ENCODE measurements at regions not wholly inside any gene's neighbourhood (a gene's known extent, or its start where the extent isn't known, plus 50 kb on each side); places are given as distances from the start of the nearest gene placed in this dataset.

DNA sequence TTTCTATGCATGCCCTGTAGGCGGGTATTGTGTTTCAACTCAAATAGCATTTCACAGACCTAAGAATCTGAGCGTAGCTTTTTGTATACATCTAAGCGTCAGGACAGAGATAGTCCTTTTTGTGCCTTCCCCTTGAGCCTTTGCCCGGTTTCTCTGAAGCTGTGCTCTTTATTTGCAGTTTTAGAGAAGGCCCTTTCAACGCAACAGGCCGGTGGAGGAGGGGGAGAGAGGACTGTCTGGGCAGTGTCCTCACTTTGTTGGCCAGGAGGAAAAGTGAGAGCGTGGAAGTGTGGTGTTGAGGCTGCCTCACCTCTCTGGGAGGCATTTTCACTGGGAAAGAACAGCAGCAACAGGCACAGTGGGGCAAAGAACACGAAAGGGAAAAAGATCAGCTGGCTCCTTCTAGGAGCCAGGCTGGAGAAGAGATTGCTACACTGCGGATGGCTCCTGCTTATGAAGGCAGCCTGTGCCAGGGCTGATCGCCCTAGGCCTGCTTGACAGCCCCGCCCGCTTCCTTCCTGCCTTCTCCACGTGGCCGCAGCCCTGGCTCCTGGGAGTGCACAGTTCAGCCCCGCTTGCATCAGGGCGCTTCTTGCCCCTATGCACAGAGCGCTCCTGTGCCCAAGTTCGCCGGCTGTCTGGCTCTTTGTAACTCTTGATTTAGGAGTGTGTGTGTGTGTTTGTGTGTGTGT lies 195.6 kb upstream of the POU3F3 start:
- TF ChIP-seq, protein P1, sequence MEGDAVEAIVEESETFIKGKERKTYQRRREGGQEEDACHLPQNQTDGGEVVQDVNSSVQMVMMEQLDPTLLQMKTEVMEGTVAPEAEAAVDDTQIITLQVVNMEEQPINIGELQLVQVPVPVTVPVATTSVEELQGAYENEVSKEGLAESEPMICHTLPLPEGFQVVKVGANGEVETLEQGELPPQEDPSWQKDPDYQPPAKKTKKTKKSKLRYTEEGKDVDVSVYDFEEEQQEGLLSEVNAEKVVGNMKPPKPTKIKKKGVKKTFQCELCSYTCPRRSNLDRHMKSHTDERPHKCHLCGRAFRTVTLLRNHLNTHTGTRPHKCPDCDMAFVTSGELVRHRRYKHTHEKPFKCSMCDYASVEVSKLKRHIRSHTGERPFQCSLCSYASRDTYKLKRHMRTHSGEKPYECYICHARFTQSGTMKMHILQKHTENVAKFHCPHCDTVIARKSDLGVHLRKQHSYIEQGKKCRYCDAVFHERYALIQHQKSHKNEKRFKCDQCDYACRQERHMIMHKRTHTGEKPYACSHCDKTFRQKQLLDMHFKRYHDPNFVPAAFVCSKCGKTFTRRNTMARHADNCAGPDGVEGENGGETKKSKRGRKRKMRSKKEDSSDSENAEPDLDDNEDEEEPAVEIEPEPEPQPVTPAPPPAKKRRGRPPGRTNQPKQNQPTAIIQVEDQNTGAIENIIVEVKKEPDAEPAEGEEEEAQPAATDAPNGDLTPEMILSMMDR (IDR thresholded peaks at IDR 0.05) = no peak
- TF ChIP-seq POLR2A (IDR thresholded peaks at IDR 0.05) = no peak

All from uterus (tissue), 2 donors.